Coronary artery (tissue), 2 donors: ENCODE measurements at regions not wholly inside any gene's neighbourhood (a gene's known extent, or its start where the extent isn't known, plus 50 kb on each side); places are given as distances from the start of the nearest gene placed in this dataset.

Experiments used
- DNase-seq: peaks from one replicate; pipeline ENCODE4 v3.0.0-alpha.2; 2017; ENCODE audit warnings: low spot score
- H3K27ac ChIP-seq, 2 donors: fragments of 200-600 bp; sonication (generic); one replicate each; pipeline ENCODE4 v1.5.1; 2016 to 2019
- H3K4me3 ChIP-seq: fragments of 200-600 bp; sonication (generic); 2 replicates; pipeline ENCODE4 v1.5.1; 2016; ENCODE audit warnings: mild to moderate bottlenecking, moderate library complexity
- TF ChIP-seq, protein P1 (sequence below): fragments of 200-600 bp; sonication (generic); IDR thresholded peaks from one replicate; pipeline ENCODE4 v1.5.1; 2019; ENCODE audit warnings: antibody characterized with exemption

DNA sequence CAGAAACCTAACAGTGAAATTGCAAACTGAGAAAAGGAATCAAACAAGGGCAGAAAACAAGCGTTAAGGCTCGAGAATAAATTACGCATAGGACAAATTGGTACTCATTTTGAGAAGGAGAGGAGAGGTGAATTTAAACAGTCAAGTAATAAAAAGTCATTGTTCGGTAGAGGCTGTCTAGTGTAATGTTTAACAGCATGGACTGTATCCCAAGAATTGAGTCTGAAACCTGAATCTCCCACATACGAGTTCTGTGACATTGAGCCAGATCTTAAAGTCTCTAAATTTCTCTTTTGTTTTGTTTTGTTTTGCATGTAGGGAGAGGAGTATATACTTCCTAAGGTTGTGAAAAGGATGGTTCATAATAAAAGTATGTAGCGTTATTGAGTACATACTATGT is 216.5 kb upstream of the BTG1 start:
- H3K4me3 ChIP-seq = no peak overlapping the region
- TF ChIP-seq, protein P1, sequence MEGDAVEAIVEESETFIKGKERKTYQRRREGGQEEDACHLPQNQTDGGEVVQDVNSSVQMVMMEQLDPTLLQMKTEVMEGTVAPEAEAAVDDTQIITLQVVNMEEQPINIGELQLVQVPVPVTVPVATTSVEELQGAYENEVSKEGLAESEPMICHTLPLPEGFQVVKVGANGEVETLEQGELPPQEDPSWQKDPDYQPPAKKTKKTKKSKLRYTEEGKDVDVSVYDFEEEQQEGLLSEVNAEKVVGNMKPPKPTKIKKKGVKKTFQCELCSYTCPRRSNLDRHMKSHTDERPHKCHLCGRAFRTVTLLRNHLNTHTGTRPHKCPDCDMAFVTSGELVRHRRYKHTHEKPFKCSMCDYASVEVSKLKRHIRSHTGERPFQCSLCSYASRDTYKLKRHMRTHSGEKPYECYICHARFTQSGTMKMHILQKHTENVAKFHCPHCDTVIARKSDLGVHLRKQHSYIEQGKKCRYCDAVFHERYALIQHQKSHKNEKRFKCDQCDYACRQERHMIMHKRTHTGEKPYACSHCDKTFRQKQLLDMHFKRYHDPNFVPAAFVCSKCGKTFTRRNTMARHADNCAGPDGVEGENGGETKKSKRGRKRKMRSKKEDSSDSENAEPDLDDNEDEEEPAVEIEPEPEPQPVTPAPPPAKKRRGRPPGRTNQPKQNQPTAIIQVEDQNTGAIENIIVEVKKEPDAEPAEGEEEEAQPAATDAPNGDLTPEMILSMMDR = no peak
- no peak overlapping the region for H3K27ac ChIP-seq
- no peak for DNase-seq

GRCh38 chr12:92360543-92360942 is 214.9 kb upstream of the BTG1 start:
- Histone ChIP-seq H3K27ac (no peak overlapping the region), H3K4me3 (no peak overlapping the region)
- TF ChIP-seq, protein P1 = no peak
- no peak for DNase-seq

GRCh38 chr12:92359581-92360209 is 214.0 kb upstream of the BTG1 start:
- TF ChIP-seq, protein P1 = no peak
- no peak overlapping the region for H3K27ac ChIP-seq
- no peak for DNase-seq
- H3K4me3 ChIP-seq = no peak overlapping the region

GRCh38 chr12:92357584-92358261 is 212.1 kb upstream of the BTG1 start:
- DNase-seq = no peak
- Histone ChIP-seq H3K4me3 (no peak overlapping the region), H3K27ac (no peak overlapping the region)
- TF ChIP-seq, protein P1 = no peak

DNA sequence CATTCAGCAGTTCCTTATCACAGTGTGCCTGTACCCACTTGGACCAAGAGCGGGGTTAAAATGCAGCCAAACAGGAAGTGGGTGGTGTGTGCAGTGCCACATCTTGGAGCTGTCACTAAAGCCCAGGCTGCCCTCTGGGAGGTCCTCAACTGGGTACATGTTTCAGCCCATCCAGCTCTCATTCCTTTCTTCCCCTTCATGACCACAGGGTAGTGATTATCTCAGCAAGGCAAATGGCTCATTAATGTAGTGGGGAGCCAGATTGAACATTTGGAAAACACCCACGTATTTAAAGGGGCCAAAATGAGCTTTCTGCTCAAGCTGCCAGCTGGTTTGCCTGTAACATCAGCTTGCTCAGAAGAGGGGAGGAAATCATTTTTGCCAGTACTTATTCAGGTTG is 210.8 kb upstream of the BTG1 start:
- no peak for DNase-seq
- TF ChIP-seq, protein P1 = no peak
- Histone ChIP-seq H3K27ac (no peak overlapping the region), H3K4me3 (no peak overlapping the region)

DNA sequence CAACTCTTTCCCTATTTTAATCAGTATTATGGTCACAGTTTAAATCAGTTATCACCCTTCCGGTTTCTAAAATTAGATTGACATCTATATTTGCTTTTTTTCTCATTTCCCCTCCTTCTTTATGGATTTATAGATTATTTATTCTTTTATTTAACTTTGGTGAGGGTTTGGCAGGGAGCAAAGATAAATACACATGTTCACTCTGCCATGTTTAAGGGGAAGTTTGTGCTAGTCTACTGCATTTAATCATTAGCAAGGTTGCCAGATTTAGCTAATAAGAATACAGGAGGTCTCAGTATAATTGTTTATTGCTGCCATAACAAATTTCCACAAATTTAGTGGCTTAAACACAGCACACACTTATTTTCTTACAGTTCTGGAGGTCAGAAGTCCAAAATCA is 204.0 kb upstream of the BTG1 start:
- TF ChIP-seq, protein P1 = no peak
- H3K4me3 ChIP-seq = no peak overlapping the region
- no peak overlapping the region for H3K27ac ChIP-seq
- DNase-seq = no peak

DNA sequence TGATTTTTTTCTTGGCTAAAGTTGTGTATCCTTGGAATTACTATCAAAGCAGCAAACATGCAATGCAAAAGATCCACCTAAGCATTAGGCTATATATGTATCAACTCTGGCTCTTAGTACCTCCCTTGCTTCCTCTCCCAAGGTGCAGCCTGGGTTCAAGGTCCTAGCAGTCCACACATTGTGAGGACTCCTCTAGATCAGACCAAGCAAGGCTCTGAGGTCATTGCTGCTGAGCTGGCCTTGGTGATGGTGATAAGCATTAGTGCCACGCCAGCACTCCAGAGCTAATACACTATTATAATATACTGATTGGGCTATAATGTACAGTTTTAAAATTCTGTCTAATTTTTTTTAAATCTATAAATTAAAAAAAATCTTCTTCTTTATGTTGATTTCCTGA is 196.9 kb upstream of the BTG1 start:
- DNase-seq = no peak
- no peak overlapping the region for H3K4me3 ChIP-seq
- no peak overlapping the region for H3K27ac ChIP-seq
- TF ChIP-seq, protein P1 = no peak
